Lung (tissue), 11 donors: ENCODE measurements at regions not wholly inside any gene's neighbourhood (a gene's known extent, or its start where the extent isn't known, plus 50 kb on each side); places are given as distances from the start of the nearest gene placed in this dataset.

Experiments used
- ATAC-seq: fragments of 200-7000 bp; cut with Tn5 transposase; one replicate; pipeline ENCODE4 v1.9.1; 2020; ENCODE audit warnings: moderate number of reproducible peaks; ENCODE audit not compliant: insufficient read depth, low FRiP score
- DNase-seq, 3 donors: peaks; one replicate each; pipeline ENCODE4 v3.0.0-alpha.2; 2013 to 2017
- H3K27ac ChIP-seq, 2 donors: one replicate each; pipeline ENCODE4 v1.5.1; 2013; ENCODE audit warnings: mild to moderate bottlenecking in 2 of 2, moderate library complexity in 2 of 2, control low read depth in 1 of 2, inconsistent platforms in 1 of 2, low read depth in 1 of 2, low read length in 1 of 2
- H3K27me3 ChIP-seq, 3 donors: one replicate each; pipeline ENCODE4 v1.5.1; 2013; ENCODE audit warnings: low read length in 2 of 3; ENCODE audit not compliant: control insufficient read depth in 3 of 3, insufficient read depth in 3 of 3
- H3K36me3 ChIP-seq, 4 donors: one replicate each; pipeline ENCODE4 v1.5.1; 2013; ENCODE audit warnings: low read length in 4 of 4, mild to moderate bottlenecking in 1 of 4, moderate library complexity in 1 of 4; ENCODE audit not compliant: control insufficient read depth in 4 of 4, insufficient read depth in 4 of 4
- H3K4me1 ChIP-seq, 5 donors: one replicate each; pipeline ENCODE4 v1.5.1; 2013; ENCODE audit warnings: low read length in 5 of 5, mild to moderate bottlenecking in 2 of 5, moderate library complexity in 1 of 5; ENCODE audit not compliant: control insufficient read depth in 5 of 5, insufficient read depth in 5 of 5
- H3K4me3 ChIP-seq: one replicate; pipeline ENCODE4 v1.5.1; 2013; ENCODE audit warnings: mild to moderate bottlenecking, control low read depth, moderate library complexity
- H3K9ac ChIP-seq, 2 donors: one replicate each; pipeline ENCODE4 v1.5.1; 2013; ENCODE audit warnings: low read length in 2 of 2, control low read depth in 1 of 2; ENCODE audit not compliant: insufficient read depth in 1 of 2
- H3K9me3 ChIP-seq, 4 donors: one replicate each; pipeline ENCODE4 v1.5.1; 2013; ENCODE audit warnings: low read length in 3 of 4, mild to moderate bottlenecking in 1 of 4, moderate library complexity in 1 of 4; ENCODE audit not compliant: control insufficient read depth in 4 of 4, insufficient read depth in 3 of 4
- WGBS, 2 donors: extraction: QIAGEN DNeasy Blood & Tissue Kit; methylation state at CpG; one replicate each; pipeline ENCODE4 v1.1.7; 2013; 5-methylcytosine and 5-hydroxymethylcytosine counted together
- TF ChIP-seq, protein P1 (sequence below): IDR thresholded peaks from 2 replicates; pipeline ENCODE4 v1.5.1; 2012; ENCODE audit warnings: mild to moderate bottlenecking; ENCODE audit errors: control extremely low read depth, extremely low read depth
- donor health status: control.
- donor health status: control.
- donor health status: Bipolar disorder and iron deficiency.
- donor health status: healthy.
- donor health status: DM: yes; HTN: yes; CAD: no.

DNA sequence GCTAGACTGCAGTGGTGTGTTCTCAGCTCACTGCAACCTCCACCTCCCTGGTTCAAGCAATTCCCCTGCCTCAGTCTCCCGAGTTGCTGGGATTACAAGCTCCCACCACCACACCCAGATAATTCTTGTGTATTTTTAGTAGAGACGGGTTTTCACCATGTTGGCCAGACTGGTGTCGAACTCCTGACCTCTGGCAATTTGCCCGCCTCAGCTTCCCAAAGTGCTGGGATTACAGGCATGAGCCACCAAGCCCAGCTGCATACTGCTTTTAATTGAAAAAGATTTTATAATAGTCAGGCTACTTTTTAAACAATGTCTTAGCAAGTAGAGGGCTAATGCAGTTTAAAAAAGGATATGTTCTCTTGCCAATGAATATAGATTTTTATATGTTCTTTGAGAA is 668.9 kb downstream of the SLC6A15 start:
- Histone ChIP-seq H3K4me3 (no peak overlapping the region), H3K9ac (no peak overlapping the region), H3K4me1 (no peaks in the 10 kb centered on the region), H3K9me3 (no peaks in the 10 kb centered on the region), H3K27me3 (no peaks in the 10 kb centered on the region), H3K27ac (no peak overlapping the region), H3K36me3 (no peaks in the 10 kb centered on the region)
- no peak for ATAC-seq
- TF ChIP-seq, protein P1, sequence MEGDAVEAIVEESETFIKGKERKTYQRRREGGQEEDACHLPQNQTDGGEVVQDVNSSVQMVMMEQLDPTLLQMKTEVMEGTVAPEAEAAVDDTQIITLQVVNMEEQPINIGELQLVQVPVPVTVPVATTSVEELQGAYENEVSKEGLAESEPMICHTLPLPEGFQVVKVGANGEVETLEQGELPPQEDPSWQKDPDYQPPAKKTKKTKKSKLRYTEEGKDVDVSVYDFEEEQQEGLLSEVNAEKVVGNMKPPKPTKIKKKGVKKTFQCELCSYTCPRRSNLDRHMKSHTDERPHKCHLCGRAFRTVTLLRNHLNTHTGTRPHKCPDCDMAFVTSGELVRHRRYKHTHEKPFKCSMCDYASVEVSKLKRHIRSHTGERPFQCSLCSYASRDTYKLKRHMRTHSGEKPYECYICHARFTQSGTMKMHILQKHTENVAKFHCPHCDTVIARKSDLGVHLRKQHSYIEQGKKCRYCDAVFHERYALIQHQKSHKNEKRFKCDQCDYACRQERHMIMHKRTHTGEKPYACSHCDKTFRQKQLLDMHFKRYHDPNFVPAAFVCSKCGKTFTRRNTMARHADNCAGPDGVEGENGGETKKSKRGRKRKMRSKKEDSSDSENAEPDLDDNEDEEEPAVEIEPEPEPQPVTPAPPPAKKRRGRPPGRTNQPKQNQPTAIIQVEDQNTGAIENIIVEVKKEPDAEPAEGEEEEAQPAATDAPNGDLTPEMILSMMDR, result no peak
- WGBS, 2 donors, result 79 to 85% methylated on average over 4 of the region's 4 CpGs
- no peak for DNase-seq

DNA sequence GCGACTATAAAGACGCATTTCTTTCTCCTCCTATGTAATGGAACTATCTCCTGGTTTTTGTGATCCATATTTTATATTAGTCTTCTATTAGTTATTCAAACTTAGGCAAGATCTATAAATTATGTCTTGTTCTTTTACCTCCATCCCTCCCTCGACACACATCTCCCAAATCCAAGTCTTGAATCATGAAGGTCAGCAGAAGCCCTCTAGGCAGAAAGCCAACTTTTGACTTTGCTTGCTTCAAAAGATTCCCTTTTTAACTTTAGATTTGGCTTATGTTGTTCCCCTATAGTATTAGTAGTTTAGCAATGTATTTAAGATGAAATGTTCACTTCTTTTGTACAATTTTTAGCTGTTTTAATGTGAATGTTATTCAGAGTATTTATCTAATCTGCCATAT is 689.8 kb downstream of the SLC6A15 start:
- H3K4me1 ChIP-seq, result no peaks in the 10 kb centered on the region
- TF ChIP-seq, protein P1, result no peak
- WGBS, 2 donors, result 84 to 88% methylated on average over 3 of the region's 3 CpGs
- no peak overlapping the region for H3K9ac ChIP-seq
- ATAC-seq (no peak), DNase-seq (peak in 2 of 3 donors; percentile 2 to 37)
- H3K27me3 ChIP-seq, result no peaks in the 10 kb centered on the region
- H3K36me3 ChIP-seq, result no peaks in the 10 kb centered on the region
- no peak overlapping the region for H3K27ac ChIP-seq
- no peak overlapping the region for H3K4me3 ChIP-seq
- no peaks in the 10 kb centered on the region for H3K9me3 ChIP-seq

DNA sequence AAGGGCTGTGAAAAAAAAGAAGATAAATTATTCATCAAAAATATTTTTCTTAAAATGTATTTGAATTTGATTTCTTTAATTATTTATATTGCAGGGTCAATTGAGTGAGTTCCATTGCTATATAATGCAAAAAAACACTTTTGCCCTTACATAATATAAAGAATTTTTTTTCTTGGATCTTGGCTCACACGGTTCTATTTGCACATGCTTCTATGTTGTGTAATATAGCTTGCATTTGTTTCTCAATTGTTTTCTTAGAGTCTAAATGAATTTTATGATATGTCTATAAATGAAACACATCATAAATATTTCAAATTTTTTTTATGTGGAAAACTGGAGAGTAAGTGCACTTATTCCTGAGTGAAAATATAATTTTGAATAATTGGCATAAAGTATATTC is 694.2 kb downstream of the SLC6A15 start:
- TF ChIP-seq, protein P1, result no peak
- WGBS, 2 donors, result 54 to 76% methylated on average over 1 of the region's 1 CpG
- Histone ChIP-seq H3K4me3 (no peak overlapping the region), H3K9ac (no peak overlapping the region), H3K9me3 (no peaks in the 10 kb centered on the region), H3K4me1 (no peaks in the 10 kb centered on the region), H3K27me3 (no peaks in the 10 kb centered on the region), H3K36me3 (no peaks in the 10 kb centered on the region), H3K27ac (no peak overlapping the region)
- DNase-seq (peak in 2 of 3 donors; percentile 60 to 71), ATAC-seq (no peak)

DNA sequence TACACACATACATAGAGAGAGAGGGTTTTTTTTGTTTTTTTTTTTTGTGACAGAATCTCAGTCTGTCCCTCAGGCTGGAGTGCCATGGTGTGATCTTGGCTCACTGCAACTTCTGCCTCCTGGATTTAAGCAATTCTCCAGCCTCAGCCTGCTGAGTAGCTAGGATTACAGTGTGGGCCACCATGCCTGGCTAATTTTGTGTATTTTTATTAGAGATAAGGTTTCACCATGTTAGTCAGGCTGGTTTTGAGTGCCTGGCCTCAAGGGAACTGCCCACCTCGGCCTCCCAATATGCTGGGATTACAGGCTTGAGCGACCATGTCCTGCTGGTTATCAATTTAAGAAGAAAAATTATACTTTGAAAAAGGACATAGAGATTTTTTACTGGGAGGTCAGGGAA is 710.6 kb downstream of the SLC6A15 start:
- H3K27me3 ChIP-seq, result no peaks in the 10 kb centered on the region
- no peak overlapping the region for H3K4me3 ChIP-seq
- no peaks in the 10 kb centered on the region for H3K36me3 ChIP-seq
- TF ChIP-seq, protein P1, result no peak
- no peak overlapping the region for H3K27ac ChIP-seq
- no peaks in the 10 kb centered on the region for H3K9me3 ChIP-seq
- H3K9ac ChIP-seq, result no peak overlapping the region
- DNase-seq (no peak), ATAC-seq (no peak)
- no peaks in the 10 kb centered on the region for H3K4me1 ChIP-seq
- 49 to 65% methylated on average over 2 of the region's 2 CpGs for WGBS, 2 donors
